ENCODE measurements at regions not wholly inside any gene's neighbourhood (a gene's known extent, or its start where the extent isn't known, plus 50 kb on each side); places are given as distances from the start of the nearest gene placed in this dataset.

DNA sequence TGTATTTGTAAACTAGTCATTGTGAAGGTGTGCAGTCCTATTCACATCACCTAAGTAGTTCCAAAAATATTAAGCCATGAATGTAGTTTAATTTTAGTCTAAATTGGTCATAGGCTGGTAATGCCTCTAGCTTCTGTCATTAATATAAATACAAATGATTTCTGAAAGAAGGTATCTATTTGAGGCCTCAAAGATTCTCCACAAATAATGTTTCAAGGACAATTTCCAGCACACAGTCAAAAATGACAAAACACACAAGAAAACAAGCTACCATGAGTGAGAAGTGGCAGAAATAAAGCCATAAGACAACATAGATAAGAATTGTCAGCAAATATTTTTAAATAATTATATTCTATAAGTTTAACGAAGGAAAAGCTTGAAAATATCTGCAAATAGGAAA, 66.7 kb upstream of the PDK4 start:
- no peak for DNase-seq

DNA sequence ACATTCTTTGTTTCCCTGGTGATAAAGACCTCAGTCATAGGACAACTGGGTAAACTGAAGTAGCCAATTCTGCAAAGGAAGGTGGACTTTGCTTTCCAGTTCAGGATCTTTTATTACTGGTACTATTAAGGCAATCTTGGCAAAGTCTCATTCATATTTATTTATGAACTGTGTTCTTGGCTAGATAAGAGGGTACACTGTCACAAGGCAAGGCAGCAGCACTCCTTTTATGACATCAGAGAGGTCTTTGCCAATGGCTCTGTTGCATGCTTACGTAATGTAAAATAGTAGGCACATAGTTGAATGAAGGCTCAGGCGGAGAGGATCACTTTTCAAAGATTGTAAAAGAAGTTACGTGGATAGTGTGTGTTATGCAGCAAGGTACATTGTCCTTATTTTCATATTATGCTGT, 63.7 kb upstream of the PDK4 start:
- no peak for DNase-seq

DNA sequence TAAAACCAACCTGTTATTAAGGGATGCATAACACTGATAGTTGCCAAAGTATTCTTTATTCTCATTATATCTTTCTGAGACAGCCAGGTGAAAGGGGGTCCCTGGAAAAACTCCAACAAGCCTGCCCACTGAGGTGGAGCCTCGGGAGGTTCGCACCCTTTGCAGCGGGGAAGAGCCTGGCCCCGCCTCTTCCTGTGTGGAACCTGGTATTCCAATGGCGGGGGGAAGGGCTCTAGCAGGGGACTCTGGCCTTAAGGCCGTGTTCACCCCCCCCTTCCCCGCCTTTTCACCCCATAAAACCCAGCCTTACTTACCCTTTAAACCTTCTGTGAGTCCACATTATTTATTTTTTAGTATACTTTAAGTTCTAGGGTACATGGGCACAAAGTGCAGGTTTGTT, 62.4 kb upstream of the PDK4 start:
- no peak for DNase-seq

DNA sequence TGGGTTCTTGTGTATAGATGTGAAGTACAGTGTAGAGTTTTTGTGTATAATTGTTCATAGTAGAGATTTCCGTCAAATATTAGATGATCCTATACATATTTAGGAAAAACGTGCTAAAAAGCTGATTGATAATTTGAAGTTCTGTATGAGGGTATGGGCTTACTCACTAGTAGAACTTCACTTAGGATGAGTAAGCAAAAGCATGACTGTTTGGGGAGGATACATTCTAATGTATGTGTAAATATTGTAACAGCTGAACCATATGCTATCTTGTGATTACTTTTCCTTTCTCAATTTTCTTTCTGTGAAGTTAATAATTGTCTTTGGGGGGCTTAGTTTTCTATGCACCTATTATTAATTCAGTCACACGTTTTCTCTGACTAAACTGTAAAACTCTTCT, 53.2 kb upstream of the PDK4 start:
- no peak for DNase-seq

DNA sequence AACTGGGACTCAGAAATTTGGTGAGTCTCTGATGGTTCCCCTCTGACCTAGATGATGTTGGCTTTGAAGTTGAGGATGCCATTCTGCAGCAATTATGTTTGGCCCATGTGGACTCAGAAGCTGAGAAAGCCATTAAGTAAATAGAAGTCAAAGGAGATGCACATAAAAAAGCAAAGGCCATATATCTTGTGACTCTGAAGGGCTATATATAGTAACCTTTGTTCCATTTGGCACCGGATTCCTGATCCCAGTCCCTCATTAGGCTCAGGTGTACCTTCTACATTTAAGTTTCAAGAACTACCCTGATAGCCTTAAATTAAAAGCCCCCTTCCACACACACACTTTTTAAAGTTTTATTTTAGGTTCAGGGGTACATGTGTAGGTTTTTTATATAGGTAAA, 50.0 kb upstream of the PDK4 start:
- DNase-seq = no peak
